ENCODE measurements at regions not wholly inside any gene's neighbourhood (a gene's known extent, or its start where the extent isn't known, plus 50 kb on each side); places are given as distances from the start of the nearest gene placed in this dataset.

- Histone ChIP-seq H3K4me1 (ENCODE audit: insufficient read depth) (peaks cover 10% of the 10 kb centered on the region), H3K36me3 (replicated peaks; ENCODE audit: insufficient read depth, low read depth) (no peaks in the 10 kb centered on the region), H3K4me2 (no peak overlapping the region), H3K4me3 (no peak overlapping the region), H4K20me1 (ENCODE audit: insufficient read depth, poor library complexity, severe bottlenecking) (no peaks in the 10 kb centered on the region), H2AFZ (no peak overlapping the region), H3K27me3 (no peaks in the 10 kb centered on the region), H3K9me2 (replicated peaks; ENCODE audit: insufficient read depth) (no peaks in the 10 kb centered on the region), H3K79me2 (no peaks in the 10 kb centered on the region), H3K9me3 (ENCODE audit: low read depth) (no peaks in the 10 kb centered on the region), H3K27ac (peak overlapping the region; percentile 1)
- DNase-seq (ENCODE audit: low spot score): no peak
- TF ChIP-seq CTCF (IDR thresholded peaks at IDR 0.05; ENCODE audit: poor library complexity) (no peak), EZH2 (IDR thresholded peaks at IDR 0.05; ENCODE audit: borderline replicate concordance) (no peak), EZH2phosphoT487 (IDR thresholded peaks at IDR 0.05; ENCODE audit: low read depth, severe bottlenecking, unreplicated experiment) (no peak)
- WGBS (ENCODE audit: low lambda C conversion rate, missing lambda C conversion rate): 72% methylated on average over 3 of the region's 3 CpGs
Measured at GRCh38 chr12:92080911-92081285, 64.7 kb downstream of the BTG1 start.

- H3K27me3 ChIP-seq: no peaks in the 10 kb centered on the region
- no peaks in the 10 kb centered on the region for H3K9me3 ChIP-seq (ENCODE audit: low read depth)
- no peak overlapping the region for H3K4me3 ChIP-seq
- TF ChIP-seq EZH2 (IDR thresholded peaks at IDR 0.05; ENCODE audit: borderline replicate concordance) (no peak), CTCF (IDR thresholded peaks at IDR 0.05; ENCODE audit: poor library complexity) (no peak), EZH2phosphoT487 (IDR thresholded peaks at IDR 0.05; ENCODE audit: low read depth, severe bottlenecking, unreplicated experiment) (no peak)
- H3K4me2 ChIP-seq: no peak overlapping the region
- no peak overlapping the region for H3K27ac ChIP-seq
- no peaks in the 10 kb centered on the region for H3K79me2 ChIP-seq
- peaks cover 10% of the 10 kb centered on the region for H3K4me1 ChIP-seq (ENCODE audit: insufficient read depth)
- no peak for DNase-seq (ENCODE audit: low spot score)
- no peak overlapping the region for H2AFZ ChIP-seq
- no peaks in the 10 kb centered on the region for H4K20me1 ChIP-seq (ENCODE audit: insufficient read depth, poor library complexity, severe bottlenecking)
- H3K36me3 ChIP-seq (replicated peaks; ENCODE audit: insufficient read depth, low read depth): no peaks in the 10 kb centered on the region
- H3K9me2 ChIP-seq (replicated peaks; ENCODE audit: insufficient read depth): no peaks in the 10 kb centered on the region
Measured at GRCh38 chr12:92079054-92079385, 66.6 kb downstream of the BTG1 start.

- Histone ChIP-seq H2AFZ (no peak overlapping the region), H3K9me2 (replicated peaks; ENCODE audit: insufficient read depth) (no peaks in the 10 kb centered on the region), H3K79me2 (no peaks in the 10 kb centered on the region), H3K27me3 (no peaks in the 10 kb centered on the region), H3K9me3 (ENCODE audit: low read depth) (no peaks in the 10 kb centered on the region), H4K20me1 (ENCODE audit: insufficient read depth, poor library complexity, severe bottlenecking) (no peaks in the 10 kb centered on the region), H3K4me3 (no peak overlapping the region), H3K4me2 (peak overlapping the region; percentile 18), H3K36me3 (replicated peaks; ENCODE audit: insufficient read depth, low read depth) (no peaks in the 10 kb centered on the region), H3K4me1 (ENCODE audit: insufficient read depth) (peaks cover 10% of the 10 kb centered on the region), H3K27ac (peak overlapping the region; percentile 41)
- WGBS (ENCODE audit: low lambda C conversion rate, missing lambda C conversion rate): 83% methylated on average over 4 of the region's 4 CpGs
- TF ChIP-seq CTCF (IDR thresholded peaks at IDR 0.05; ENCODE audit: poor library complexity) (no peak), EZH2phosphoT487 (IDR thresholded peaks at IDR 0.05; ENCODE audit: low read depth, severe bottlenecking, unreplicated experiment) (no peak), EZH2 (IDR thresholded peaks at IDR 0.05; ENCODE audit: borderline replicate concordance) (no peak)
- peak; percentile 53 for DNase-seq (ENCODE audit: low spot score)
Measured at GRCh38 chr12:92078167-92079053, 67.2 kb downstream of the BTG1 start.

Data from hepatocyte (in vitro differentiated cells).